K562 (cell line): ENCODE measurements at regions not wholly inside any gene's neighbourhood (a gene's known extent, or its start where the extent isn't known, plus 50 kb on each side); places are given as distances from the start of the nearest gene placed in this dataset.

Source experiments
- ATAC-seq: fragments of 200-7000 bp; cut with Tn5 transposase; 3 replicates; pipeline ENCODE4 v1.9.1; 2020; ENCODE audit warnings: moderate library complexity
- BruUV-seq: library from RNA; stranded (reverse); fragments of 400-500 nt; replicated peaks from 2 replicates; lab custom pipeline; 2021; lab: Mats Ljungman, UMichigan
- CTCF ChIA-PET: fragments of 300-600 bp; formaldehyde crosslinking; extraction: SDS; loops from one replicate; lab custom pipeline; 2021; ENCODE audit warnings: low intra/inter-chr PET ratio; lab: Yijun Ruan, JAX
- POLR2A ChIA-PET: fragments of 300-600, 350-650 bp; sonication (Branson Sonifier 250); formaldehyde crosslinking; extraction: SDS; loops from one replicate; lab custom pipeline; 2021; ENCODE audit warnings: antibody characterized with exemption, inconsistent platforms; lab: Yijun Ruan, JAX
- DNase-seq, 4 experiments: peaks; one replicate each; pipeline versions ENCODE4 v3.0.0 to v3.0.0-alpha.2; 2011 to 2018; ENCODE audit warnings: low spot score in 3 of 4, mixed read lengths in 3 of 4; ENCODE audit errors: extremely low read depth in 1 of 4
- FAIRE-seq: peaks from 2 replicates; lab custom pipeline; 2011; peaks lifted over from hg19 to GRCh38; lab: Jason Lieb, UNC
- H2AFZ ChIP-seq: 2 replicates; pipeline ENCODE4 v1.6.0; 2011; ENCODE audit warnings: low read depth, low read length, control low read depth, inconsistent platforms
- H3K27ac ChIP-seq: fragments of 200-600 bp; 3 replicates; pipeline ENCODE4 v1.8.0; 2011; ENCODE audit warnings: low read depth, mild to moderate bottlenecking, control low read depth, inconsistent platforms, low read length, moderate library complexity, mixed read lengths; ENCODE audit errors: extremely low read depth
- H3K27me3 ChIP-seq, 2 experiments: fragments of 300-600 bp in 1 of 2; 2 replicates in 1 of 2; 3 replicates in 1 of 2; pipeline versions ENCODE4 v1.6.0 to v1.8.0; 2011; ENCODE audit warnings: inconsistent platforms in 2 of 2, low read length in 2 of 2, mild to moderate bottlenecking in 1 of 2, mixed read lengths in 1 of 2, moderate library complexity in 1 of 2; ENCODE audit not compliant: control insufficient read depth in 2 of 2, insufficient read depth in 2 of 2
- H3K36me3 ChIP-seq: fragments of 300-600 bp; 3 replicates; pipeline ENCODE4 v1.8.0; 2011; ENCODE audit warnings: mild to moderate bottlenecking, low read length, inconsistent platforms; ENCODE audit not compliant: control insufficient read depth, insufficient read depth
- H3K4me1 ChIP-seq, 2 experiments: fragments of 200-600 bp in 1 of 2; replicated peaks in 1 of 2; 2 replicates in 1 of 2; 3 replicates in 1 of 2; pipeline versions ENCODE4 v1.5.1 to v1.8.0; 2011; ENCODE audit warnings: inconsistent platforms in 2 of 2, low read length in 2 of 2, mild to moderate bottlenecking in 1 of 2, mixed read lengths in 1 of 2, moderate library complexity in 1 of 2; ENCODE audit not compliant: control insufficient read depth in 2 of 2, insufficient read depth in 2 of 2
- H3K4me2 ChIP-seq: 2 replicates; pipeline ENCODE4 v1.6.1; 2011; ENCODE audit warnings: low read length, control low read depth, inconsistent platforms, mixed read lengths; ENCODE audit not compliant: insufficient read depth
- H3K4me3 ChIP-seq: fragments of 200-600 bp; sonication (generic), shearing (Covaris generic); 2 replicates; pipeline ENCODE4 v1.5.1; 2016; ENCODE audit warnings: control low read depth, inconsistent platforms
- H3K79me2 ChIP-seq: fragments of 200-600 bp; 3 replicates; pipeline ENCODE4 v1.8.0; 2011; ENCODE audit warnings: low read length, inconsistent platforms; ENCODE audit not compliant: control insufficient read depth, insufficient read depth
- H3K9ac ChIP-seq, 2 experiments: 2 replicates each; pipeline versions ENCODE4 v1.6.0 to v1.6.1; 2011; ENCODE audit warnings: low read depth in 2 of 2, low read length in 2 of 2, control low read depth in 1 of 2, inconsistent platforms in 1 of 2, mild to moderate bottlenecking in 1 of 2, mixed read lengths in 1 of 2; ENCODE audit not compliant: insufficient read depth in 1 of 2
- H3K9me1 ChIP-seq: one replicate; pipeline ENCODE4 v1.6.0; 2011; ENCODE audit warnings: inconsistent platforms, mild to moderate bottlenecking, low read length, moderate library complexity; ENCODE audit not compliant: control insufficient read depth, insufficient read depth
- H3K9me3 ChIP-seq: replicated peaks from 2 replicates; pipeline ENCODE4 v1.5.1; 2011; ENCODE audit warnings: low read depth, low read length, inconsistent platforms; ENCODE audit not compliant: control insufficient read depth, insufficient read depth
- H4K20me1 ChIP-seq: replicated peaks from 2 replicates; pipeline ENCODE4 v1.6.1; 2011; ENCODE audit warnings: low read length, inconsistent platforms, mixed read lengths; ENCODE audit not compliant: control insufficient read depth, insufficient read depth
- DEAF1 ChIP-seq: fragments of 450-650 bp; formaldehyde crosslinking; IDR thresholded peaks from 2 replicates; pipeline ENCODE4 v1.4.0; 2020; ENCODE audit warnings: mild to moderate bottlenecking, moderate library complexity
- HNRNPL ChIP-seq: fragments of 200-400 bp; formaldehyde crosslinking; IDR thresholded peaks from 2 replicates; pipeline ENCODE4 v1.6.1; 2017; ENCODE audit warnings: low read depth, mild to moderate bottlenecking, low read length
- MAFK ChIP-seq: IDR thresholded peaks from 2 replicates; pipeline ENCODE4 v1.6.1; 2011; ENCODE audit warnings: low read length, improper control_type of control experiment
- MTF1 ChIP-seq: fragments of 250-450 bp; sonication (Bioruptor Pico); IDR thresholded peaks from 2 replicates; pipeline ENCODE4 v1.9.0; 2021; ENCODE audit warnings: moderate library complexity, mild to moderate bottlenecking, inconsistent platforms, borderline replicate concordance
- NEUROD1 ChIP-seq: fragments of 150-350 bp; IDR thresholded peaks from 2 replicates; pipeline ENCODE4 v1.6.1; 2014; ENCODE audit warnings: borderline replicate concordance, low read length, low read depth; ENCODE audit not compliant: partially characterized antibody
- TFE3 ChIP-seq: fragments of 450-650 bp; formaldehyde crosslinking; IDR thresholded peaks from 2 replicates; pipeline ENCODE4 v1.4.0; 2020; ENCODE audit warnings: mild to moderate bottlenecking, mixed read lengths
- WGBS: fragments of 100-300 bp; shearing (Covaris generic); methylation state at CpG from one replicate; pipeline ENCODE4 v1.1.6; 2016; ENCODE audit warnings: low coverage, mixed read lengths; ENCODE audit not compliant: insufficient coverage; ENCODE audit errors: missing lambda C conversion rate; 5-methylcytosine and 5-hydroxymethylcytosine counted together
- in situ Hi-C: fragments of 300-500 bp; cut with MboI; formaldehyde crosslinking; loops from 4 replicates; pipeline ENCODE4 v1.15.0; 2018; ENCODE audit warnings: inconsistent platforms, mixed read lengths
- intact Hi-C: fragments of 100-400 bp; cut with micrococcal nuclease; formaldehyde crosslinking; loops from 2 replicates; pipeline ENCODE4 v1.14.2; 2022
- TF ChIP-seq, protein P1 (sequence below): fragments of 200-400 bp; formaldehyde crosslinking; IDR thresholded peaks from 2 replicates; pipeline ENCODE4 v1.6.1; 2017; ENCODE audit warnings: mild to moderate bottlenecking, low read depth, low read length, moderate library complexity
- TF ChIP-seq, protein P2 (sequence below), 2 experiments: fragments of 450-650 bp; conservative IDR thresholded peaks; 2 replicates each; pipeline ENCODE4 v1.6.1; 2017; ENCODE audit warnings: mild to moderate bottlenecking in 2 of 2, moderate library complexity in 2 of 2

- TF ChIP-seq DEAF1, result no peak
- no peak for TF ChIP-seq HNRNPL
- TF ChIP-seq MAFK, result no peak
- no peak for TF ChIP-seq NEUROD1
- TF ChIP-seq, protein P1, sequence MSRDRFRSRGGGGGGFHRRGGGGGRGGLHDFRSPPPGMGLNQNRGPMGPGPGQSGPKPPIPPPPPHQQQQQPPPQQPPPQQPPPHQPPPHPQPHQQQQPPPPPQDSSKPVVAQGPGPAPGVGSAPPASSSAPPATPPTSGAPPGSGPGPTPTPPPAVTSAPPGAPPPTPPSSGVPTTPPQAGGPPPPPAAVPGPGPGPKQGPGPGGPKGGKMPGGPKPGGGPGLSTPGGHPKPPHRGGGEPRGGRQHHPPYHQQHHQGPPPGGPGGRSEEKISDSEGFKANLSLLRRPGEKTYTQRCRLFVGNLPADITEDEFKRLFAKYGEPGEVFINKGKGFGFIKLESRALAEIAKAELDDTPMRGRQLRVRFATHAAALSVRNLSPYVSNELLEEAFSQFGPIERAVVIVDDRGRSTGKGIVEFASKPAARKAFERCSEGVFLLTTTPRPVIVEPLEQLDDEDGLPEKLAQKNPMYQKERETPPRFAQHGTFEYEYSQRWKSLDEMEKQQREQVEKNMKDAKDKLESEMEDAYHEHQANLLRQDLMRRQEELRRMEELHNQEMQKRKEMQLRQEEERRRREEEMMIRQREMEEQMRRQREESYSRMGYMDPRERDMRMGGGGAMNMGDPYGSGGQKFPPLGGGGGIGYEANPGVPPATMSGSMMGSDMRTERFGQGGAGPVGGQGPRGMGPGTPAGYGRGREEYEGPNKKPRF, result no peak
- no peak for TF ChIP-seq MTF1
Observed at GRCh38 chr3:191959876-191960413, 499.0 kb downstream of the PYDC2 start (continued).

- Histone ChIP-seq H3K4me1 (no peaks in the 10 kb centered on the region), H3K9me3 (no peaks in the 10 kb centered on the region), H3K27me3 (no peaks in the 10 kb centered on the region), H3K79me2 (no peaks in the 10 kb centered on the region), H3K36me3 (no peaks in the 10 kb centered on the region), H3K4me2 (no peak overlapping the region), H3K9ac (no peak overlapping the region), H3K27ac (no peak overlapping the region), H2AFZ (no peak overlapping the region), H3K9me1 (no peaks in the 10 kb centered on the region), H4K20me1 (no peaks in the 10 kb centered on the region), H3K4me3 (no peak overlapping the region)
- no TSS peak for BruUV-seq
- TF ChIP-seq, protein P2, sequence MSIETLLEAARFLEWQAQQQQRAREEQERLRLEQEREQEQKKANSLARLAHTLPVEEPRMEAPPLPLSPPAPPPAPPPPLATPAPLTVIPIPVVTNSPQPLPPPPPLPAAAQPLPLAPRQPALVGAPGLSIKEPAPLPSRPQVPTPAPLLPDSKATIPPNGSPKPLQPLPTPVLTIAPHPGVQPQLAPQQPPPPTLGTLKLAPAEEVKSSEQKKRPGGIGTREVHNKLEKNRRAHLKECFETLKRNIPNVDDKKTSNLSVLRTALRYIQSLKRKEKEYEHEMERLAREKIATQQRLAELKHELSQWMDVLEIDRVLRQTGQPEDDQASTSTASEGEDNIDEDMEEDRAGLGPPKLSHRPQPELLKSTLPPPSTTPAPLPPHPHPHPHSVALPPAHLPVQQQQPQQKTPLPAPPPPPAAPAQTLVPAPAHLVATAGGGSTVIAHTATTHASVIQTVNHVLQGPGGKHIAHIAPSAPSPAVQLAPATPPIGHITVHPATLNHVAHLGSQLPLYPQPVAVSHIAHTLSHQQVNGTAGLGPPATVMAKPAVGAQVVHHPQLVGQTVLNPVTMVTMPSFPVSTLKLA (conservative IDR thresholded peaks at IDR 0.05), result no peak
- peak; percentile 68 for TF ChIP-seq TFE3 (CRISPR knock-in tag)
- POLR2A ChIA-PET, result no interaction called here
- ATAC-seq (no peak), FAIRE-seq (no peak), DNase-seq (no peak)
- WGBS, result 2% methylated on average over 5 of the region's 5 CpGs
- CTCF ChIA-PET, result no interaction called here
- intact Hi-C loops, result no loop called here
- in situ Hi-C loops, result no loop called here
Observed at GRCh38 chr3:191961022-191961421, 500.1 kb downstream of the PYDC2 start.
